T-helper 17 cell (primary cell): ENCODE measurements at regions not wholly inside any gene's neighbourhood (a gene's known extent, or its start where the extent isn't known, plus 50 kb on each side); places are given as distances from the start of the nearest gene placed in this dataset.

ENCODE experiments used
- ATAC-seq: fragments of 150-1000 bp; cut with Tn5 transposase; 2 replicates; pipeline ENCODE4 v1.10.0; 2021; ENCODE audit warnings: mild to moderate bottlenecking, moderate library complexity
- DNase-seq, 3 donors: peaks; one replicate each; pipeline versions ENCODE4 v3.0.0 to v3.0.0-alpha.2; 2020 to 2021
- H3K9me3 ChIP-seq: one replicate; pipeline ENCODE4 v1.7.0; 2013; ENCODE audit warnings: low read length, mild to moderate bottlenecking; ENCODE audit not compliant: control insufficient read depth, poor library complexity, severe bottlenecking
- H3K27ac Mint-ChIP-seq: one replicate; pipeline ENCODE4 v1.8.0; 2022; ENCODE audit warnings: mild to moderate bottlenecking, moderate library complexity, mixed read lengths
- H3K27me3 Mint-ChIP-seq: one replicate; pipeline ENCODE4 v1.8.0; 2022; ENCODE audit warnings: mixed read lengths
- H3K36me3 Mint-ChIP-seq: one replicate; pipeline ENCODE4 v1.8.0; 2022; ENCODE audit warnings: low read depth, mixed read lengths
- H3K4me1 Mint-ChIP-seq: one replicate; pipeline ENCODE4 v1.8.0; 2022; ENCODE audit warnings: mild to moderate bottlenecking, mixed read lengths
- H3K4me3 Mint-ChIP-seq: one replicate; pipeline ENCODE4 v1.8.0; 2022; ENCODE audit warnings: mild to moderate bottlenecking, moderate library complexity, mixed read lengths

GRCh38 chr9:126236273-126236672 lies 90.4 kb upstream of the MVB12B start:
- peaks cover 4% of the 10 kb centered on the region for H3K36me3 Mint-ChIP-seq
- no peaks in the 10 kb centered on the region for H3K4me1 Mint-ChIP-seq
- no peak overlapping the region for H3K4me3 Mint-ChIP-seq
- peaks cover 46% of the 10 kb centered on the region for H3K27me3 Mint-ChIP-seq
- H3K9me3 ChIP-seq = no peaks in the 10 kb centered on the region
- no peak overlapping the region for H3K27ac Mint-ChIP-seq
- no peak for DNase-seq
- ATAC-seq = no peak

- no peaks in the 10 kb centered on the region for H3K9me3 ChIP-seq
- peaks cover 29% of the 10 kb centered on the region for H3K27me3 Mint-ChIP-seq
- no peak for ATAC-seq
- no peaks in the 10 kb centered on the region for H3K4me1 Mint-ChIP-seq
- no peak for DNase-seq
- H3K36me3 Mint-ChIP-seq = peaks cover 3% of the 10 kb centered on the region
- H3K27ac Mint-ChIP-seq = no peak overlapping the region
- no peak overlapping the region for H3K4me3 Mint-ChIP-seq
These were observed 88.2 kb upstream of the MVB12B start for GRCh38 chr9:126238415-126238814.

- no peak for ATAC-seq
These were observed 87.1 kb upstream of the MVB12B start for GRCh38 chr9:126239515-126239914.

GRCh38 chr9:126240835-126241234 lies 85.8 kb upstream of the MVB12B start:
- no peak for ATAC-seq
- peaks cover 29% of the 10 kb centered on the region for H3K27me3 Mint-ChIP-seq
- no peaks in the 10 kb centered on the region for H3K4me1 Mint-ChIP-seq
- no peaks in the 10 kb centered on the region for H3K9me3 ChIP-seq
- no peak overlapping the region for H3K4me3 Mint-ChIP-seq
- H3K27ac Mint-ChIP-seq = no peak overlapping the region
- H3K36me3 Mint-ChIP-seq = peaks cover 3% of the 10 kb centered on the region
- no peak for DNase-seq

More at GRCh38 chr9:126239515-126239914, 87.1 kb upstream of the MVB12B start:
- peaks cover 29% of the 10 kb centered on the region for H3K27me3 Mint-ChIP-seq
- H3K9me3 ChIP-seq = no peaks in the 10 kb centered on the region
- H3K27ac Mint-ChIP-seq = no peak overlapping the region
- H3K4me3 Mint-ChIP-seq = no peak overlapping the region
- H3K4me1 Mint-ChIP-seq = no peaks in the 10 kb centered on the region
- DNase-seq = no peak
- H3K36me3 Mint-ChIP-seq = peaks cover 3% of the 10 kb centered on the region

- DNase-seq (no peak), ATAC-seq (no peak)
- H3K9me3 ChIP-seq = no peaks in the 10 kb centered on the region
- Mint-ChIP-seq H3K36me3 (no peaks in the 10 kb centered on the region), H3K4me3 (no peak overlapping the region), H3K4me1 (no peaks in the 10 kb centered on the region), H3K27me3 (peaks cover 16% of the 10 kb centered on the region), H3K27ac (no peak overlapping the region)
These were observed 77.9 kb upstream of the MVB12B start for GRCh38 chr9:126248680-126249079.

GRCh38 chr9:126261584-126262356 lies 64.9 kb upstream of the MVB12B start:
- DNase-seq = no peak
- H3K4me1 Mint-ChIP-seq = no peaks in the 10 kb centered on the region
- no peak for ATAC-seq
- peaks cover 55% of the 10 kb centered on the region for H3K27me3 Mint-ChIP-seq
- H3K36me3 Mint-ChIP-seq = no peaks in the 10 kb centered on the region
- H3K4me3 Mint-ChIP-seq = no peak overlapping the region
- H3K9me3 ChIP-seq = no peaks in the 10 kb centered on the region
- H3K27ac Mint-ChIP-seq = no peak overlapping the region

- Mint-ChIP-seq H3K27me3 (peaks cover 49% of the 10 kb centered on the region), H3K4me1 (no peaks in the 10 kb centered on the region), H3K36me3 (no peaks in the 10 kb centered on the region), H3K4me3 (no peak overlapping the region), H3K27ac (no peak overlapping the region)
- ATAC-seq = no peak
- DNase-seq = no peak
- H3K9me3 ChIP-seq = no peaks in the 10 kb centered on the region
These were observed 63.9 kb upstream of the MVB12B start for GRCh38 chr9:126262738-126263137.

- ATAC-seq = no peak
- peaks cover 13% of the 10 kb centered on the region for H3K27me3 Mint-ChIP-seq
- H3K9me3 ChIP-seq = no peaks in the 10 kb centered on the region
- H3K27ac Mint-ChIP-seq = no peak overlapping the region
- no peak for DNase-seq
- no peak overlapping the region for H3K4me3 Mint-ChIP-seq
- no peaks in the 10 kb centered on the region for H3K4me1 Mint-ChIP-seq
- peaks cover 2% of the 10 kb centered on the region for H3K36me3 Mint-ChIP-seq
These were observed 56.1 kb upstream of the MVB12B start for GRCh38 chr9:126270556-126270955.

- DNase-seq (no peak), ATAC-seq (no peak)
- H3K36me3 Mint-ChIP-seq = peaks cover 7% of the 10 kb centered on the region
- H3K27me3 Mint-ChIP-seq = peaks cover 10% of the 10 kb centered on the region
- no peaks in the 10 kb centered on the region for H3K4me1 Mint-ChIP-seq
- H3K9me3 ChIP-seq = no peaks in the 10 kb centered on the region
- H3K4me3 Mint-ChIP-seq = no peak overlapping the region
- no peak overlapping the region for H3K27ac Mint-ChIP-seq
These were observed 51.1 kb upstream of the MVB12B start for GRCh38 chr9:126275386-126276001.

- Mint-ChIP-seq H3K4me3 (no peak overlapping the region), H3K27ac (no peak overlapping the region), H3K27me3 (peaks cover 14% of the 10 kb centered on the region), H3K36me3 (peaks cover 7% of the 10 kb centered on the region), H3K4me1 (no peaks in the 10 kb centered on the region)
- no peak for DNase-seq
- no peaks in the 10 kb centered on the region for H3K9me3 ChIP-seq
- ATAC-seq = no peak
These were observed 50.4 kb upstream of the MVB12B start for GRCh38 chr9:126276056-126276728.
